Neural crest cell (in vitro differentiated cells): ENCODE measurements at regions not wholly inside any gene's neighbourhood (a gene's known extent, or its start where the extent isn't known, plus 50 kb on each side); places are given as distances from the start of the nearest gene placed in this dataset.

Source experiments
- DNase-seq: peaks from one replicate; pipeline ENCODE4 v3.0.0; 2021; ENCODE audit warnings: low read depth, mixed read lengths, low spot score
- H3K27ac Mint-ChIP-seq: one replicate; pipeline ENCODE4 v1.8.0; 2021; ENCODE audit warnings: mild to moderate bottlenecking, mixed read lengths; ENCODE audit not compliant: unreplicated experiment
- H3K27me3 Mint-ChIP-seq: 2 replicates; pipeline ENCODE4 v1.8.0; 2021; ENCODE audit warnings: low read depth, mild to moderate bottlenecking, mixed read lengths
- H3K36me3 Mint-ChIP-seq: 2 replicates; pipeline ENCODE4 v1.8.0; 2021; ENCODE audit warnings: low read depth, mild to moderate bottlenecking, mixed read lengths
- H3K4me1 Mint-ChIP-seq: 2 replicates; pipeline ENCODE4 v1.8.0; 2021; ENCODE audit warnings: mixed read lengths
- H3K4me3 Mint-ChIP-seq: one replicate; pipeline ENCODE4 v1.8.0; 2021; ENCODE audit warnings: mild to moderate bottlenecking, mixed read lengths
- H3K9me3 Mint-ChIP-seq: 2 replicates; pipeline ENCODE4 v1.8.0; 2021; ENCODE audit warnings: mixed read lengths
- CTCF ChIP-seq: fragments of 200-600 bp; sonication (generic); conservative IDR thresholded peaks from 2 replicates; pipeline ENCODE4 v1.5.0; 2021; ENCODE audit warnings: antibody characterized with exemption, mild to moderate bottlenecking

- no peaks in the 10 kb centered on the region for H3K4me1 Mint-ChIP-seq
- H3K4me3 Mint-ChIP-seq, result no peak overlapping the region
- no peak for DNase-seq
- no peaks in the 10 kb centered on the region for H3K9me3 Mint-ChIP-seq
- no peak overlapping the region for H3K27ac Mint-ChIP-seq
- H3K36me3 Mint-ChIP-seq, result no peaks in the 10 kb centered on the region
- peaks cover 8% of the 10 kb centered on the region for H3K27me3 Mint-ChIP-seq
- TF ChIP-seq CTCF, result no peak
These were observed 118.9 kb downstream of the SUDS3 start for GRCh38 chr12:118495296-118495695.

GRCh38 chr12:118498171-118498570 lies 121.8 kb downstream of the SUDS3 start:
- Mint-ChIP-seq H3K27ac (no peak overlapping the region), H3K27me3 (peaks cover 4% of the 10 kb centered on the region), H3K9me3 (no peaks in the 10 kb centered on the region), H3K4me1 (no peaks in the 10 kb centered on the region), H3K4me3 (no peak overlapping the region), H3K36me3 (no peaks in the 10 kb centered on the region)
- no peak for DNase-seq
- no peak for TF ChIP-seq CTCF

- no peaks in the 10 kb centered on the region for H3K36me3 Mint-ChIP-seq
- H3K27me3 Mint-ChIP-seq, result peaks cover under 1% of the 10 kb centered on the region
- peaks cover 2% of the 10 kb centered on the region for H3K9me3 Mint-ChIP-seq
- H3K27ac Mint-ChIP-seq, result no peak overlapping the region
- no peak for TF ChIP-seq CTCF
- H3K4me3 Mint-ChIP-seq, result no peak overlapping the region
- no peaks in the 10 kb centered on the region for H3K4me1 Mint-ChIP-seq
- no peak for DNase-seq
These were observed 123.9 kb downstream of the SUDS3 start for GRCh38 chr12:118500299-118500698.

- H3K4me3 Mint-ChIP-seq, result no peak overlapping the region
- H3K27me3 Mint-ChIP-seq, result no peaks in the 10 kb centered on the region
- H3K36me3 Mint-ChIP-seq, result no peaks in the 10 kb centered on the region
- no peak for TF ChIP-seq CTCF
- no peak for DNase-seq
- no peaks in the 10 kb centered on the region for H3K4me1 Mint-ChIP-seq
- no peak overlapping the region for H3K27ac Mint-ChIP-seq
- peaks cover 2% of the 10 kb centered on the region for H3K9me3 Mint-ChIP-seq
These were observed 125.1 kb downstream of the SUDS3 start for GRCh38 chr12:118501489-118501888.

- Mint-ChIP-seq H3K4me1 (no peaks in the 10 kb centered on the region), H3K27ac (no peak overlapping the region), H3K9me3 (peaks cover 2% of the 10 kb centered on the region), H3K4me3 (no peak overlapping the region), H3K36me3 (no peaks in the 10 kb centered on the region), H3K27me3 (no peaks in the 10 kb centered on the region)
- no peak for TF ChIP-seq CTCF
- no peak for DNase-seq
These were observed 127.1 kb downstream of the SUDS3 start for GRCh38 chr12:118503476-118503875.

- Mint-ChIP-seq H3K27me3 (peaks cover 4% of the 10 kb centered on the region), H3K4me3 (no peak overlapping the region), H3K9me3 (peaks cover 5% of the 10 kb centered on the region), H3K27ac (no peak overlapping the region), H3K4me1 (no peaks in the 10 kb centered on the region), H3K36me3 (no peaks in the 10 kb centered on the region)
- no peak for DNase-seq
- TF ChIP-seq CTCF, result no peak
These were observed 136.3 kb downstream of the SUDS3 start for GRCh38 chr12:118512669-118513068.
